Subcutaneous abdominal adipose tissue (tissue), 5 donors: ENCODE measurements at regions not wholly inside any gene's neighbourhood (a gene's known extent, or its start where the extent isn't known, plus 50 kb on each side); places are given as distances from the start of the nearest gene placed in this dataset.

Source experiments
- H3K27ac ChIP-seq: one replicate; pipeline ENCODE4 v1.7.0; 2013; ENCODE audit warnings: low read depth, mild to moderate bottlenecking, inconsistent platforms, low read length, moderate library complexity
- H3K27me3 ChIP-seq, 5 donors: one replicate each; pipeline ENCODE4 v1.7.0; 2013; ENCODE audit warnings: low read length in 5 of 5, inconsistent platforms in 1 of 5; ENCODE audit not compliant: control insufficient read depth in 5 of 5, insufficient read depth in 4 of 5
- H3K36me3 ChIP-seq, 5 donors: one replicate each; pipeline ENCODE4 v1.7.0; 2013; ENCODE audit warnings: low read length in 5 of 5; ENCODE audit not compliant: control insufficient read depth in 5 of 5, insufficient read depth in 5 of 5
- H3K4me1 ChIP-seq, 5 donors: one replicate each; pipeline ENCODE4 v1.7.0; 2013; ENCODE audit warnings: low read length in 5 of 5, mild to moderate bottlenecking in 3 of 5, moderate library complexity in 1 of 5; ENCODE audit not compliant: control insufficient read depth in 5 of 5, insufficient read depth in 5 of 5
- H3K4me3 ChIP-seq, 5 donors: one replicate each; pipeline ENCODE4 v1.7.0; 2013; ENCODE audit warnings: low read length in 5 of 5, low read depth in 1 of 5
- H3K9ac ChIP-seq, 5 donors: one replicate each; pipeline ENCODE4 v1.7.0; 2013; ENCODE audit warnings: low read length in 5 of 5, mild to moderate bottlenecking in 4 of 5, moderate library complexity in 3 of 5
- H3K9me3 ChIP-seq, 5 donors: one replicate each; pipeline ENCODE4 v1.7.0; 2013; ENCODE audit warnings: low read length in 5 of 5; ENCODE audit not compliant: control insufficient read depth in 5 of 5
- donor health status: healthy.
- donor health status: healthy.
- donor health status: healthy.
- donor health status: healthy.
- donor health status: healthy.

DNA sequence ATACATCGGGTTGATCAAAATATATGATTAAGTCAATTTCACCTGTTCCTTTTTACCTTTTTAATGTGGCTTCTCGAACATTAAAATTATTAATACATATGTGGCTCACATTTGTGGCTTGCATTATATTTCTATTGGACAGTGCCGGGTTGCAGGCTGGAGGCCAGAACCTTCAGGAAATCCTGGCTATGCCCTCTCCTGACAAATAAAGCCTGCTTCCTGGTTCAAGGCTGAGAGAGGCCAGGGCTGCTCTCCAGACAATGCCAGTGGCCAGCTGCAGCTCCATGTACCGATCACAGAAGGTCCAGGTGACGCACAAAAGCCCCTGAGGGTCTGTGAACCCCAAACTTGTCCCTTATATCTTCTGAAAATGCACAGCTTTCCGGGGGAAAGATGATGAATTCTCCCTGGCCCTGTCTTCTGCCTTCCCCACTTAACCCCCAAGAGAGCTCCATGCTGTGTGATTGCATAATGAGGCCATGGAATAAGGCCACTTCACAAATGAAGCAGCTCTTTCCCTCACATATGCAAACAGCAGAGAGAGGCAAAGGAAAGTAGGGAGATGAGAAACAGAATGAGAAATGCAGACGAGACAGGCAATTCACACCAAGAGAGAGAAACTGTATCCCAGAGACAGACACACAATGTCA is 241.2 kb downstream of the BCOR start:
- H3K4me3 ChIP-seq: no peak overlapping the region
- H3K27me3 ChIP-seq: peaks cover 3 to 26% (median 15%) of the 10 kb centered on the region in 5 donors
- H3K36me3 ChIP-seq: no peaks in the 10 kb centered on the region
- H3K4me1 ChIP-seq: peaks cover 0 to 34% (median 8%) of the 10 kb centered on the region in 5 donors
- H3K9ac ChIP-seq: no peak overlapping the region
- no peak overlapping the region for H3K27ac ChIP-seq
- no peaks in the 10 kb centered on the region for H3K9me3 ChIP-seq

DNA sequence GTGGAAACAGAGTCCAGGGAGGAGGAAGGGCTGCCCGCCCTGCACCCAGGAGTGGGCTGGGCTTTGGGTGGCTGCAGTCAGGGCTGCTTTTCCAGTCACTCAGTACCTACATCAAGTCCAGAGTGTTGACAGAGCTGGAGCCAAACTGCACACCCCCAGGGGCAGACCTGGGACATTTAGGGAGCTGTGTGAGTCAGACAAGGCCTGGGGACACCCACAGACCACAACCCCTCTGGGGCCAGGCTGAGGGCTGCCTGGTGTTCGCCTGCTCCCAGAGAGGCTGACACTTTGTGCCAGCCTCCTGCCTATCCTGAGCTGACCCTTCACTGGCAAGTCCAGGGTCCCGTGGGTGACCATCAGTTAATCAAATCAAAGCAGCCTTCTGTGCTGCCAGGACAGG is 240.0 kb downstream of the BCOR start:
- Histone ChIP-seq H3K9me3 (peaks cover 0 to under 1% (median 0%) of the 10 kb centered on the region in 5 donors), H3K4me1 (peaks cover 0 to 34% (median 8%) of the 10 kb centered on the region in 5 donors), H3K27ac (no peak overlapping the region), H3K36me3 (no peaks in the 10 kb centered on the region), H3K9ac (no peak overlapping the region), H3K27me3 (peaks cover 3 to 18% (median 15%) of the 10 kb centered on the region in 5 donors), H3K4me3 (no peak overlapping the region)

DNA sequence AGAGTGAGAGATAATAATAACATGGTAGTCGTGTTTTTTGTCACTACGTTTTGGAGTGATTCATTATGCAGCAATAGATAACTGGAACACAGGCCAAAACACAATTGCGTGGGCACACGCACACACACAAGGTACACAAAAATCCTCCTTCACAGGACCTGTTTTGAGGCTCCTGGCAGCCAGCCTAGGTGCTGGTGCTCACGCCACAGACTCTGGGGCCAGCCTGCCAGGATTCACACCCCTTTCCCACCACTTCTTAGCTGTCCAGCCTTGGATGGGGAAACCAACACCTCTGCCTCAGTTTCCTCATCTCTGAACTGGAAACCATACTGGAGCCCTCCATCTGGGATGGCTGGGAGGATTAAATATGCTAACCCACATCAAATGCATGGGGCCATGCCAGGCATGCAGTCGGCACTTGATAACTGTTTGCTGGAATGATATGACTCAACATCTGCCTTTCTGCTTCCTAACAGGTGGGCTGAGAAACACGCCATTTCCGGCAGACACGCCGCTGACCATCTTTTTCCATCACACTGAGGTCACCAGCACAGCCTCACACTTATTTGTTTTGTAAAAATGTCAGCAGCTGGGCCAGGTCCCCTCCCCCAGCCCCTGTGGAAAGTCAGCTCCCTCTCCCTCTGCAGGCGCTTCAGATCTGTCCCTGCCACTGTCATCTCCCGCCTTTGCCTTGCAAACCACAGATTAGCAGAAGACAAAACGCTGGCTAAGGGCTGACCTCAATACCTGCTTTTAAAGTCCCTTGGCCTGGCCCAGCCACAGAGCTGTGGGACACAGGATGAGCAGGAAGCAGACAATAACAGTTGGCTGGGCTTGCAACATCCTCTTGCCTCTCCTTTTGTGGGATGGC is 237.5 kb downstream of the BCOR start:
- H3K9me3 ChIP-seq: peaks cover 4 to 14% (median 4%) of the 10 kb centered on the region in 5 donors
- no peak overlapping the region for H3K4me3 ChIP-seq
- H3K27me3 ChIP-seq: peaks cover 3 to 16% (median 13%) of the 10 kb centered on the region in 5 donors
- H3K36me3 ChIP-seq: no peaks in the 10 kb centered on the region
- no peak overlapping the region for H3K27ac ChIP-seq
- peaks cover 0 to 26% (median 8%) of the 10 kb centered on the region in 5 donors for H3K4me1 ChIP-seq
- H3K9ac ChIP-seq: no peak overlapping the region

DNA sequence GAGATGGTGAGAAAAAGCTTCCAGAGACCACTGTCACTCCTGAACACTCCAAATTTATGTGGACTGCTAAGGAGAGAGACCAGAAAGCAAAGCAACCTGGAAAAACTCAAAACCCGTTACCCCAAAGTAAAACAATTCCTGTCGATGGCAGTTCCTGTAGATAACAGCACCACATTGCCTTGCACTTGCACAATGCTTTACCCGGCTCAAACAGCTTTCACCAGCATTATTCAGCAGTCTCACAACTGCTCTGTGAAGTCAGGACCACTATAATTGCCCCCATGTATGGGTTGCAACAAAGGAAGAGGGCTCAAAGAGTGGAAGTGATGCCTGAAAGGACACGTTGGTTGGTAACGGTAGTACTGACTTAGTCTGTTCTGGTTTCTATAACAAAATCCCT is 234.8 kb downstream of the BCOR start:
- peaks cover 0 to 12% (median 0%) of the 10 kb centered on the region in 5 donors for H3K4me1 ChIP-seq
- H3K27ac ChIP-seq: no peak overlapping the region
- peaks cover 4 to 14% (median 4%) of the 10 kb centered on the region in 5 donors for H3K9me3 ChIP-seq
- peaks cover under 1 to 15% (median 6%) of the 10 kb centered on the region in 5 donors for H3K27me3 ChIP-seq
- H3K36me3 ChIP-seq: no peaks in the 10 kb centered on the region
- H3K9ac ChIP-seq: no peak overlapping the region
- no peak overlapping the region for H3K4me3 ChIP-seq

DNA sequence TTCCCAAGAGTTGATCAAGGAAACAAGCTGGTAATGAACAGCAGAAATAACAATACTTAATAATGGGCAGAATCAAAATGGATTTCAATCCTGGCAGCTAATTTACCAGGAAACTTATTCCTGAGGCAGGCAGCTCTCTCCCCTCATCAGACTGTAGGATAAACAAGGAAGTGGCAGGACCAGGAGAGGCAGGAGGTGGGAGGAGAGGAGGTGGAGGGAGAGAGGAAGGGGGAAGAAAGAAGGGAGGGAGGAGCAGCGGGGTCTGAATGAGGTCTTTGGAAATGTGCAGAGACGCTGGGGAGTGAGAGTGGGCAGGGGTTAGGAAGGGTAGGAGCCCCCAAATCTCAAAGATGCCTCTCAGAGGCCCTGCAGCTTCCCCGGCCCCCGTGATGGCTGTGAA is 231.5 kb downstream of the BCOR start:
- Histone ChIP-seq H3K36me3 (no peaks in the 10 kb centered on the region), H3K4me1 (peaks cover 0 to 3% (median 0%) of the 10 kb centered on the region in 5 donors), H3K27me3 (peaks cover 0 to 8% (median 6%) of the 10 kb centered on the region in 5 donors), H3K9me3 (peaks cover 4 to 14% (median 6%) of the 10 kb centered on the region in 5 donors), H3K9ac (no peak overlapping the region), H3K4me3 (no peak overlapping the region), H3K27ac (no peak overlapping the region)

DNA sequence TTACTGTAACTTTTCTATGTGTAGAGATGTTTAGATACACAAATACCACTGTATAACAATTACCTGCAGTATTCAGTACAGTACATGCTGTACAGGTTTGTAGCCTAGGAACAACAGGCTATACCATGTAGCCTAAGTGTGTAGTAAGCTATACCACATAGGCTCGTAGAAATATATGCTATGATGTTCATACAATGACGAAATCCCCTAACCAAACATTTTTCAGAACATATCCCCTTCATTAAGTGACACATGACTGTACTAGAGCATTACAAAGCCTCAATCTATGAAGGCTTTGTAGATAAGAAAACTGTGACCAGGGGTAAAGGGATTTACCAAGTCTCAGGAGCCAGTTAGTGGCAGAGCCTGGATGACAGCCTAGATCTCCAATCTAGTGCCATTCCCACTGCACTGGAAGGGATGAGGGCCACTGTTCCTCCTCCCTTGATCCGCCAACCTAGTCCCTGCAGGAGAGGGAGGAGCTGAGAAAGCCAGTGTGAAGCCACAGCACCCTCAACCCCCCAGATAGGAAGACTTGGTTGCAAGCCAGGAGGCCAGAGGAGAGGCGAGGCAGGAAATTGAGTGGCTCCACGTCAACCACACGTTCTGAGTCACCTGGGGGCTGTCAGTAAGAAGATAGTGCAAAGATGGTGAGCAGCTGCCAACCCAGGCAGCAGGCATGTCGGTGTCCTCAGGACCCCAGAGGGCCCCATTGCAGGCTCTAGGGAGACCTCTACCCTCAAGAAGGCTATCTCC is 227.7 kb downstream of the BCOR start:
- H3K4me1 ChIP-seq: peaks cover 0 to 3% (median 0%) of the 10 kb centered on the region in 5 donors
- H3K4me3 ChIP-seq: no peak overlapping the region
- no peaks in the 10 kb centered on the region for H3K36me3 ChIP-seq
- H3K9me3 ChIP-seq: peaks cover 0 to 2% (median 0%) of the 10 kb centered on the region in 5 donors
- H3K27me3 ChIP-seq: peaks cover 0 to 15% (median 11%) of the 10 kb centered on the region in 5 donors
- H3K9ac ChIP-seq: no peak overlapping the region
- H3K27ac ChIP-seq: no peak overlapping the region

DNA sequence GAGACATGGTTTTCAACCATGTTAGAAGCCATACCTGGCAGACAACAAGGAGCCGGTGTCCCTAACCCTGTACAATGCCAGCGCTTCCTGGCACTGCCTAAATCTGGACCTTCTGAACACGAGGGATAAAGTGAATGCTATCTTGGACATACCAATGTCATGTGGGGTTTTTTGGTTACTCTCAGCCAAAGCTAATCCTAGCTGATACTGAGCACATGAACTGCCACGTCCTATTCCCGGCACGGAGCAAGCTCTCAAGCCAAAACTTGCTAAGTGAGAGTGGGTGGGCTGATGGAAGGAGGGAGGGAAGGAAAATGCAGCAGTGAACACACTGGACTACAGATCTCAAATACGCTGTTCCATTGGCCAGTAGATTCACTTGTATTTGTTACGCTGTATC is 226.1 kb downstream of the BCOR start:
- Histone ChIP-seq H3K4me3 (no peak overlapping the region), H3K27ac (no peak overlapping the region), H3K4me1 (peaks cover 0 to under 1% (median 0%) of the 10 kb centered on the region in 5 donors), H3K9ac (no peak overlapping the region), H3K27me3 (peaks cover 3 to 26% (median 19%) of the 10 kb centered on the region in 5 donors), H3K9me3 (peaks cover 0 to 2% (median 0%) of the 10 kb centered on the region in 5 donors), H3K36me3 (no peaks in the 10 kb centered on the region)

DNA sequence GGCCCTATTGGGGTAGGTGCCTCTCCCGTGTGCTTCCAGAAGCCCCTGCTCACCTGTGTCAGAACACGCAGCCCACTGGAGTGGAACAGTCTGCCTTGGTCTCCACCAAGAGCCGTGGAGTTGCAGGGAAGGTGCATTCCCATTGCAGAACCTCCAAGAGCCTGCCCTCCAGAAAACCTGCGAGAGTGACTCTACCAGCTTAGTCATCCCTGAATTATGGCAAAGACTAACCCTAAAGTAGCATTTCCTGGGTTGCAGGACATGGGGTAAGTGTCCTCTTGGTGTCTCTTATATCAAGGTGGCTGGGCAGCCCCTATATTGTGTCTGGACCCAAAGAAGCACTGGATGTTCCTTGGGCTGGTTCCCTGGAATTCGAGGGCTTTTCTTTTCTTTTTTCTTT is 224.6 kb downstream of the BCOR start:
- Histone ChIP-seq H3K27me3 (peaks cover 8 to 34% (median 17%) of the 10 kb centered on the region in 5 donors), H3K4me3 (no peak overlapping the region), H3K9me3 (peaks cover 0 to 2% (median 0%) of the 10 kb centered on the region in 5 donors), H3K4me1 (no peaks in the 10 kb centered on the region), H3K36me3 (no peaks in the 10 kb centered on the region), H3K27ac (no peak overlapping the region), H3K9ac (no peak overlapping the region)

DNA sequence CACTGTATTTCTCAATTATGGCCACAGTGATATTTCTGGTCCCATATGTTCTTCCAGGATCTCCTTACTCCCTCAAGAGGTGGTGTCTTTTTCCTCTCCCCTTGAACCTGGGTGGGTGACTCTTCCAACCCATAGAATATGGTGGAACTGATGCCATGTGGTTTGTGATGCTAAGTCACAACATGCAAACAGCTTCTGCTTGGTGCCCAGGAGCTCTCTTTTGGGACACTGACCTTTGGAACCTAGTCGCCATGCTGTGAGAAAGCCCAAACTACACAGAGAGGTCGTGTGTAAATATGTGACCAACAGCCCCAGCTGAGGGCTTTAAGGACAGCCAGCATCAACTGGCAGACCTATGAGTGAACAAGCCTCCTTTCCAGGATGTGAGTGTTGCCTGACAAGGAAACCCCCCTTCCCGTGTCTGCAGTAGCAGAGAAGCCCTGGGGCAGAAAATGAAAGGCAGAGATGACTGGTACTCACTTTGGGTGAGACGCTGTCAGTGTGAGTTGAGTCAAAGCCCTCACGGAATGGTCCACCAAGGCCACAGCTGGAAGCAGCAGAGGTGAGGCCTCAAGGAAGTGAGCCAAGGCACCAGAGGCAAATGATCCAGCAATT is 223.4 kb downstream of the BCOR start:
- Histone ChIP-seq H3K27me3 (peaks cover 8 to 34% (median 18%) of the 10 kb centered on the region in 5 donors), H3K9me3 (no peaks in the 10 kb centered on the region), H3K4me3 (no peak overlapping the region), H3K4me1 (no peaks in the 10 kb centered on the region), H3K27ac (no peak overlapping the region), H3K9ac (no peak overlapping the region), H3K36me3 (no peaks in the 10 kb centered on the region)
